Peyer's patch (tissue), 4 donors: ENCODE measurements at regions not wholly inside any gene's neighbourhood (a gene's known extent, or its start where the extent isn't known, plus 50 kb on each side); places are given as distances from the start of the nearest gene placed in this dataset.

Experiments
- POLR2A ChIP-seq, 2 donors: fragments of 450-650 bp; IDR thresholded peaks; one replicate each; pipeline ENCODE4 v1.5.1; 2017; ENCODE audit warnings: antibody characterized with exemption in 2 of 2, mild to moderate bottlenecking in 2 of 2, moderate library complexity in 2 of 2
- TF ChIP-seq, protein P1 (sequence below), 6 experiments: fragments of 450-650 bp in 4 of 6; fragments of 200-600 bp in 2 of 6; sonication (generic) in 1 of 6; IDR thresholded peaks; one replicate each; pipeline ENCODE4 v1.5.1; 2017 to 2019; ENCODE audit warnings: antibody characterized with exemption in 6 of 6, mild to moderate bottlenecking in 3 of 6, moderate library complexity in 1 of 6

- TF ChIP-seq, protein P1, sequence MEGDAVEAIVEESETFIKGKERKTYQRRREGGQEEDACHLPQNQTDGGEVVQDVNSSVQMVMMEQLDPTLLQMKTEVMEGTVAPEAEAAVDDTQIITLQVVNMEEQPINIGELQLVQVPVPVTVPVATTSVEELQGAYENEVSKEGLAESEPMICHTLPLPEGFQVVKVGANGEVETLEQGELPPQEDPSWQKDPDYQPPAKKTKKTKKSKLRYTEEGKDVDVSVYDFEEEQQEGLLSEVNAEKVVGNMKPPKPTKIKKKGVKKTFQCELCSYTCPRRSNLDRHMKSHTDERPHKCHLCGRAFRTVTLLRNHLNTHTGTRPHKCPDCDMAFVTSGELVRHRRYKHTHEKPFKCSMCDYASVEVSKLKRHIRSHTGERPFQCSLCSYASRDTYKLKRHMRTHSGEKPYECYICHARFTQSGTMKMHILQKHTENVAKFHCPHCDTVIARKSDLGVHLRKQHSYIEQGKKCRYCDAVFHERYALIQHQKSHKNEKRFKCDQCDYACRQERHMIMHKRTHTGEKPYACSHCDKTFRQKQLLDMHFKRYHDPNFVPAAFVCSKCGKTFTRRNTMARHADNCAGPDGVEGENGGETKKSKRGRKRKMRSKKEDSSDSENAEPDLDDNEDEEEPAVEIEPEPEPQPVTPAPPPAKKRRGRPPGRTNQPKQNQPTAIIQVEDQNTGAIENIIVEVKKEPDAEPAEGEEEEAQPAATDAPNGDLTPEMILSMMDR (IDR thresholded peaks at IDR 0.05): no peak
- TF ChIP-seq POLR2A (IDR thresholded peaks at IDR 0.05): no peak
Observed at GRCh38 chr4:116101321-116101720, 984.1 kb downstream of the TRAM1L1 start.
